GM12872 (cell line): ENCODE measurements at regions not wholly inside any gene's neighbourhood (a gene's known extent, or its start where the extent isn't known, plus 50 kb on each side); places are given as distances from the start of the nearest gene placed in this dataset.

Experiments
- CTCF ChIP-seq: IDR thresholded peaks from 3 replicates; pipeline ENCODE4 v1.5.1; 2011; ENCODE audit warnings: low read depth, mild to moderate bottlenecking, low read length, moderate library complexity; ENCODE audit not compliant: insufficient read depth

DNA sequence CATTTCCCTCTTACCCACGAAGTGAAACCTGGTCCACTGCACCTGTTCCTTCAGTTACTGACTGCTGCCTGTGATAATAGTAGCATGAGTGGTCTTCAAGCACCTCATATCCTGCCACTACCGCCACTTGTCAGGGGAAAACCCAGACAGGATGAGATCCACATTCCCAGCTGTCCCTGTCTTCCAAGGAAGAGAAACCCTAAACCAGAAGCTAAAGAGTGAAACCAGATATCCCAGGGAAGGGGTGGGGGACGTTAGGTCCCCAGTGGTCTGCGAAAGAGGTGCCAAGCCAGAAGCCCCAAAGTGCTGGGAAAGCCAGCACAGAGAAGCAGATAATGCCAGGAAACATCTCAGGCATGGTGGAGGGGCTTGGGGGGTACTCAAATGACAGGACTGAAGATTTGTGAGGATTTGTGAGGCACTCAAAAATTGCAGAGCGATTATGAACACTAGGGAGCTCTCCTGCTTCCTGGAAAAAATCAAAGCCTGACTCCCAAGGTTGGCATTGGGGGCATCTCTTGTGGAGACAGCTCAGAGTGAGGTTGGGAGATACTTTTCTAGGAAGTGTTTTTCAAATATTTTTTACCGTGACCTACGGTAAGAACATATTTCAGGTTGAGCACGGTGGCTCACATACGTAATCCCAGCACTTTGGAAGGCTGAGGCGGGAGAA, 77.9 kb downstream of the TMEM30B start:
- TF ChIP-seq CTCF = no peak

DNA sequence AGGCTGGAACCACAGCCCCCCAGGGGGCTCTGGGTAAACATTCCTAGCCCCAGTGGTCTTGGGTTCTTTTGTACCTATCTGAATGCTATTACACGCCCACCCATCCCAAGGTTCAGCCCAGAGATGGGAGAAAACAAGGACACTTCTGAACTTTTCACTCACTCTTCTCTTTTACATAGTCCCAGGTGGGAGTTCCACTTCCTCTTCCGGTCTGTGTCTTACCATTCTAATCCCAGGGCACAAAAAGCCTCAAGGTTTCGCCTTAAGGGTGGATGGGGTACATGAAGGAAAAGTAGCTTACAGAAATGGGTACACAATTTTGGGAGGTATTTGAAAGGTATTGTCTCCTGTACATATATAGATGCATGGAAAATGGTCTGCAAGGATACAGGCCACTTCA, 79.0 kb downstream of the TMEM30B start:
- no peak for TF ChIP-seq CTCF

DNA sequence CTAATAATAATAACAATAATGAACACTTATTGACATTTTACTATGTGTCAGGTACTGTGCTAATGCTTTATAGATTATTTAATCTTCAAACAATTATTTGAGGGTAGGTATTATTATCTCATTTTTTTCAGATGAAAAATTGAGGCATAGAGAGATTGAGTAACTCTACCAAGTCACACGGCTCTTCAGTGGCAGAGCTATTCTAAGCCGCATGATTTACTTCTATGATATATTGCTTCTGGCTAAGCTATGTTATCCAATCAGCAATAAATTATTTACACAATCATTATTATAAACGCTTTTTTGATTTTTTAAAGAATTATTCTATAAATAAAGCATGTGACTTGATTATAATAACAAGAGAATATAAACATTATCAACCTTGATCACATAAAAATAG, 80.0 kb downstream of the TMEM30B start:
- TF ChIP-seq CTCF = no peak

- no peak for TF ChIP-seq CTCF
Observed at GRCh38 chr14:61197416-61197815, 83.7 kb downstream of the TMEM30B start.

DNA sequence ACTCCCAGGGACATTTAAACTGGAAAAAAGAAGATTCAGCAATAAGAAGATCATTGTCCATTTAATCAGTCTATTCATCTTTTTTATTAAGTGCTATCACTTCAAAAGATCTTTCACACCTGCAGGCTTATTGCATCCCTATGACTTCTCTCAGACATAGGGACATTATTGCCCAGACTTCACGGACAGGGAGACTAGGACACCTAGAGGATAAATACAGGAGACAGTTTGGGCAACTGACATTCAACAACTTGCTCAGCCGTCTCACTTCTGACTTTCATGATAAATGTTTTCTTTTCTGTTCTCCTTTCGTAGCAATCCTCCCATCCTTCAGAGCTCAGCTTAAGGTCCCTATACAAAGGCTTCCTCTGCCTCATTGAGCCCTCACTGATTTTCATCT, 84.3 kb downstream of the TMEM30B start:
- TF ChIP-seq CTCF = no peak

- no peak for TF ChIP-seq CTCF
Observed at GRCh38 chr14:61196034-61196433, 85.1 kb downstream of the TMEM30B start.

DNA sequence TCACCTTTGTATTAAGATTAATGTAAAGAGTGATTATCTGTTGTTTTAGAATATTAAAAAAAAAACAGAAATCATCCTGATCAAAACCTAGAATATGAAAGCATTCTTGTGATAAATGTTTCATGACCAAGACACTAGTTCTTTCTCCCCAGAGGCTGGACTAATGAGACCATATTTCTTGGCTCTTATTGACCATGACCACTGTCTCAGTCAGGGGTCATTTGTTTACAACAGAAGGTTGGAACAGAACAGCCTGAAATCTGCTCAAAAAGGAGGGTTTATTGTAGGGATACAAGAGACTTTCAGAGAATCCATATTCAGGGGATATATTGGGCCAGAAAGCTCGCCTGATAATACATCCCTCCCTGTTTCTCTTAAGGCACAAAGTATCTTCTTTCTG, 87.7 kb downstream of the TMEM30B start:
- TF ChIP-seq CTCF = no peak
